Upper lobe of left lung (tissue), 6 donors: ENCODE measurements at regions not wholly inside any gene's neighbourhood (a gene's known extent, or its start where the extent isn't known, plus 50 kb on each side); places are given as distances from the start of the nearest gene placed in this dataset.

Source experiments
- ATAC-seq, 2 donors: fragments of 200-7000 bp; cut with Tn5 transposase; one replicate each; pipeline ENCODE4 v1.9.1; 2022; ENCODE audit warnings: mild to moderate bottlenecking in 2 of 2, moderate library complexity in 2 of 2; ENCODE audit not compliant: low FRiP score in 2 of 2
- DNase-seq, 2 donors: peaks; one replicate each; pipeline ENCODE4 v3.0.0-alpha.2; 2019 to 2020
- H3K27ac ChIP-seq, 4 donors: fragments of 200-600 bp; sonication (generic); one replicate each; pipeline ENCODE4 v1.5.1; 2016 to 2019
- H3K27me3 ChIP-seq, 4 donors: fragments of 200-600 bp; sonication (generic); one replicate each; pipeline ENCODE4 v1.5.1; 2017 to 2019
- H3K36me3 ChIP-seq, 4 donors: fragments of 200-600 bp; sonication (generic); one replicate each; pipeline ENCODE4 v1.5.1; 2016 to 2019
- H3K4me1 ChIP-seq, 4 donors: fragments of 200-600 bp; sonication (generic); one replicate each; pipeline ENCODE4 v1.5.1; 2018 to 2019
- H3K4me3 ChIP-seq, 4 donors: fragments of 200-600 bp; sonication (generic); one replicate each; pipeline ENCODE4 v1.5.1; 2017 to 2019; ENCODE audit warnings: mild to moderate bottlenecking in 2 of 4, moderate library complexity in 1 of 4
- H3K9me3 ChIP-seq, 4 donors: fragments of 200-600 bp; sonication (generic); one replicate each; pipeline ENCODE4 v1.5.1; 2018 to 2019
- EP300 ChIP-seq, 4 donors: sonication (generic); formaldehyde crosslinking; IDR thresholded peaks; one replicate each; pipeline ENCODE4 v1.5.1; 2017; ENCODE audit warnings: antibody characterized with exemption in 4 of 4, control low read depth in 2 of 4
- POLR2A ChIP-seq, 4 donors: fragments of 450-650 bp; IDR thresholded peaks; one replicate each; pipeline ENCODE4 v1.5.1; 2016 to 2017; ENCODE audit warnings: antibody characterized with exemption in 4 of 4, mild to moderate bottlenecking in 2 of 4
- POLR2AphosphoS5 ChIP-seq, 2 donors: sonication (generic); formaldehyde crosslinking; IDR thresholded peaks; one replicate each; pipeline ENCODE4 v1.5.1; 2017; ENCODE audit warnings: antibody characterized with exemption in 2 of 2
- WGBS, 2 donors: methylation state at CpG; one replicate each; pipeline ENCODE4 v1.1.5; 2017 to 2018; 5-methylcytosine and 5-hydroxymethylcytosine counted together
- TF ChIP-seq, protein P1 (sequence below), 6 experiments: fragments of 450-650 bp in 4 of 6; fragments of 200-600 bp in 2 of 6; sonication (generic) in 2 of 6; IDR thresholded peaks; one replicate each; pipeline ENCODE4 v1.5.1; 2016 to 2019; ENCODE audit warnings: antibody characterized with exemption in 6 of 6
- donor health status: DM: no; HTN: no; CAD: no; lungs with moderate emphysema.
- donor health status: DM: no; HTN: yes; CAD: no; lungs with severe emphysema.

- ATAC-seq (no peak), DNase-seq (no peak)
- no peak overlapping the region for H3K27ac ChIP-seq
- peaks cover 0 to 11% (median 2%) of the 10 kb centered on the region in 4 donors for H3K9me3 ChIP-seq
- WGBS, 2 donors: 43 to 49% methylated on average over 3 of the region's 3 CpGs
- H3K27me3 ChIP-seq: no peaks in the 10 kb centered on the region
- no peaks in the 10 kb centered on the region for H3K36me3 ChIP-seq
- TF ChIP-seq POLR2A (IDR thresholded peaks at IDR 0.05): no peak
- TF ChIP-seq, protein P1, sequence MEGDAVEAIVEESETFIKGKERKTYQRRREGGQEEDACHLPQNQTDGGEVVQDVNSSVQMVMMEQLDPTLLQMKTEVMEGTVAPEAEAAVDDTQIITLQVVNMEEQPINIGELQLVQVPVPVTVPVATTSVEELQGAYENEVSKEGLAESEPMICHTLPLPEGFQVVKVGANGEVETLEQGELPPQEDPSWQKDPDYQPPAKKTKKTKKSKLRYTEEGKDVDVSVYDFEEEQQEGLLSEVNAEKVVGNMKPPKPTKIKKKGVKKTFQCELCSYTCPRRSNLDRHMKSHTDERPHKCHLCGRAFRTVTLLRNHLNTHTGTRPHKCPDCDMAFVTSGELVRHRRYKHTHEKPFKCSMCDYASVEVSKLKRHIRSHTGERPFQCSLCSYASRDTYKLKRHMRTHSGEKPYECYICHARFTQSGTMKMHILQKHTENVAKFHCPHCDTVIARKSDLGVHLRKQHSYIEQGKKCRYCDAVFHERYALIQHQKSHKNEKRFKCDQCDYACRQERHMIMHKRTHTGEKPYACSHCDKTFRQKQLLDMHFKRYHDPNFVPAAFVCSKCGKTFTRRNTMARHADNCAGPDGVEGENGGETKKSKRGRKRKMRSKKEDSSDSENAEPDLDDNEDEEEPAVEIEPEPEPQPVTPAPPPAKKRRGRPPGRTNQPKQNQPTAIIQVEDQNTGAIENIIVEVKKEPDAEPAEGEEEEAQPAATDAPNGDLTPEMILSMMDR (IDR thresholded peaks at IDR 0.05): no peak
- no peaks in the 10 kb centered on the region for H3K4me1 ChIP-seq
- no peak overlapping the region for H3K4me3 ChIP-seq
Measured at GRCh38 chr15:47598996-47599395, 118.3 kb upstream of the SEMA6D start.

DNA sequence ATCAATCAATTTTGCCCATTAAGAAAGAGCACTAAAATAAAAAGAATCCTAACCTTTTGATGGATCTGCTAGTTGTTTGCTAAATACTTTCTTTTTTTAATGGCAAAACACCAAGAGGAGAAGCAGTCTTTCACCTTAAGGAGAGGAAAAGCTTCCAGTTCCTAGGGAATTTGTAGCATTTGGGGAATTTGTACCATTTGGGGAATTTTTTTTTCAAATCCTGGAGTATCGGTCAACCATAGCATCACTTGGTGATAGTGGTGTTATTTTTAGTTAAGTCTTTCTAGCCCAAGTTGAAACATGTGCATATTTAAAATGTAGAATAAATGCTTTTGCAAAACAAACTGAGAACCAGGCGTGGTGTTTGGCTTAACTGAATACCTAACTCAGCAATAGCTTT, 117.5 kb upstream of the SEMA6D start:
- Histone ChIP-seq H3K36me3 (no peaks in the 10 kb centered on the region), H3K9me3 (peaks cover 0 to 11% (median 2%) of the 10 kb centered on the region in 4 donors), H3K4me3 (no peak overlapping the region), H3K27ac (no peak overlapping the region), H3K27me3 (no peaks in the 10 kb centered on the region), H3K4me1 (no peaks in the 10 kb centered on the region)
- ATAC-seq: no peak
- 86 to 88% methylated on average over 2 of the region's 2 CpGs for WGBS, 2 donors
- TF ChIP-seq, protein P1 (IDR thresholded peaks at IDR 0.05): no peak
- TF ChIP-seq EP300 (IDR thresholded peaks at IDR 0.05) (no peak), POLR2AphosphoS5 (IDR thresholded peaks at IDR 0.05) (no peak), POLR2A (IDR thresholded peaks at IDR 0.05) (no peak)
- no peak for DNase-seq

DNA sequence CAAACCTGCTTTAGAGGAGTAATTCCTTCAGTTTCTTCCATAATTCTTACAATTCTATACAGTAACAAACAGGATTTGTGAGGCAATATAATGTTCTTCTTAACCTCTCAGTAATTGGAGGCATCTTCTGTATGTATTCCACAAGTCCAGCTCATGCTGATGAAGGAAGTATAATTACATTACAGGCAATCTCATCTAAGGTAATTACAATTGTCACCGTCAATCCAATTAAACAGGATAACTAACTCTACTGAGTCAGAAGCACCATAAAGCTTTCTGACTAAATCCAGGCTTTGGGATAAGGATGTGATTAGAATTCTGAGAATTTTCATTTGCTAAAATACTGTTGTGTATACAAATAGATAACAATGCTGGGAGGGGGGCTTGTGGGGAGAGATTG, 115.2 kb upstream of the SEMA6D start:
- 41 to 48% methylated on average over 1 of the region's 1 CpG for WGBS, 2 donors

DNA sequence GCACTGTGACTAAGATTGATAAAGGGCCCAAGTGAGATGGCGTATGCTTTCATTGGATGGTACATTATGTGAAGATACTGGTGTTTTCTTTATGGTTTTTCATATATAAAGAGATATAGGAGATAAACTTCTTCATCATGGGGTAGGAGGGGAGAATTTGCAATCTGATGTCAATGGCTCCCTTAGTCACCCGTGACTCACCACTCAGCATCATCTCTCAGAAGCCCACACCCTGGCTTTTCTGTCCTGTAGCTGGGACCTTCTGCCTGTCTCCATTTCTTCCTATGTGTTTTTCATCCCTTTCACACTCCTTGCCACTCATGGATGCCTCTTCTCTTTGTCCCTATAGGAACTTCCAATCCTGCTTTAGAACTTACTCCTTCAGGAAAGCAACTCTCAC, 114.3 kb upstream of the SEMA6D start:
- Histone ChIP-seq H3K27ac (no peak overlapping the region), H3K9me3 (no peaks in the 10 kb centered on the region), H3K4me3 (no peak overlapping the region), H3K36me3 (no peaks in the 10 kb centered on the region), H3K4me1 (peaks cover 0 to 4% (median 0%) of the 10 kb centered on the region in 4 donors), H3K27me3 (no peaks in the 10 kb centered on the region)
- 94 to 96% methylated on average over 2 of the region's 2 CpGs for WGBS, 2 donors
- DNase-seq (no peak), ATAC-seq (no peak)
- no peak for TF ChIP-seq POLR2A (IDR thresholded peaks at IDR 0.05)
- no peak for TF ChIP-seq EP300 (IDR thresholded peaks at IDR 0.05)
- TF ChIP-seq POLR2AphosphoS5 (IDR thresholded peaks at IDR 0.05): no peak
- TF ChIP-seq, protein P1 (IDR thresholded peaks at IDR 0.05): no peak

More for the DNA sequence above, 115.2 kb upstream of the SEMA6D start:
- H3K36me3 ChIP-seq: no peaks in the 10 kb centered on the region
- no peak overlapping the region for H3K27ac ChIP-seq
- no peaks in the 10 kb centered on the region for H3K4me1 ChIP-seq
- H3K27me3 ChIP-seq: no peaks in the 10 kb centered on the region
- H3K4me3 ChIP-seq: no peak overlapping the region
- no peak for ATAC-seq
- no peak for TF ChIP-seq POLR2AphosphoS5 (IDR thresholded peaks at IDR 0.05)
- TF ChIP-seq, protein P1 (IDR thresholded peaks at IDR 0.05): no peak
- no peaks in the 10 kb centered on the region for H3K9me3 ChIP-seq
- DNase-seq: no peak

- no peak overlapping the region for H3K4me3 ChIP-seq
- H3K9me3 ChIP-seq: no peaks in the 10 kb centered on the region
- no peaks in the 10 kb centered on the region for H3K27me3 ChIP-seq
- no peak for ATAC-seq
- no peak overlapping the region for H3K27ac ChIP-seq
- no peaks in the 10 kb centered on the region for H3K36me3 ChIP-seq
- H3K4me1 ChIP-seq: peaks cover 0 to 6% (median 0%) of the 10 kb centered on the region in 4 donors
- TF ChIP-seq POLR2A (IDR thresholded peaks at IDR 0.05): no peak
- TF ChIP-seq, protein P1 (IDR thresholded peaks at IDR 0.05): no peak
- TF ChIP-seq POLR2AphosphoS5 (IDR thresholded peaks at IDR 0.05): no peak
- no peak for TF ChIP-seq EP300 (IDR thresholded peaks at IDR 0.05)
- no peak for DNase-seq
Measured at GRCh38 chr15:47607695-47608094, 109.6 kb upstream of the SEMA6D start.
